ENCODE measurements at regions not wholly inside any gene's neighbourhood (a gene's known extent, or its start where the extent isn't known, plus 50 kb on each side); places are given as distances from the start of the nearest gene placed in this dataset.

GRCh38 chr11:19648321-19648720 is 64.3 kb upstream of the NAV2 start (continued):
- TF ChIP-seq NANOG (IDR thresholded peaks at IDR 0.05; ENCODE audit: insufficient read depth, low read depth, low read length, poor library complexity, severe bottlenecking) (no peak), TEAD4 (IDR thresholded peaks at IDR 0.05; ENCODE audit: low read depth, low read length) (no peak)
